HG03060 (cell line): ENCODE measurements at regions not wholly inside any gene's neighbourhood (a gene's known extent, or its start where the extent isn't known, plus 50 kb on each side); places are given as distances from the start of the nearest gene placed in this dataset.

Experiments
- ATAC-seq: cut with Tn5 transposase; IDR thresholded peaks from one replicate; pipeline ENCODE4 v1.9.1; 2021; ENCODE audit warnings: low read depth, moderate number of reproducible peaks; ENCODE audit not compliant: unreplicated experiment

DNA sequence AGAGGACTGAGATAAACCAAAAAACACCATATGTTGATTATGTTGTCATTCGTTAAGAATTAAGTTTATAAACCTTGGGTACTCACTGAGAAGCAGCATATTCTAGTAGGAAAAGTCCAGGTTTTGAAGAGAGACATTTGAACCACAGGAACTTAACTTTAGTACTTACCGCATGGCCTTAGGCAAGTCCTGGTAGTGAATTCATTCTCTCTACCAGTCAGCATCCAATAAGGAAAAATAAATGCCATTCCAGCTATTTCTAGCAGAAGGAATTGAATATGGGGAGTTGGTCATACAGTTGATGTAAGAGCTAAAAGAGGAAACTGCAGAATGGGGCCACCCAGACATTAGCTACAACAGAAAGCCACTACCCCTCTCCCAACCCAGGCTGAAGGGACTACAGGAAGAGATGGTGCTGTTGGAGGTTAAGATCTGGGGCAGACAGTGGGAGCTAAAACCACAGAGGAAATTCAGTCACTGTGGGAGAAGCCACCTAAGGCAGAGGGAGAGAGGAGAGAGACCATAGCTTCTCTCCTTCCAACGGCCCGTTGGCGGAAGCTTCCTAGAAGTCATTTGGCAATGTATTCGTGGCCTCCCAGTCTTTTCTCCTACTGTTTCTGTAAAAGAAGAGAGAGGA is 133.8 kb upstream of the RARB start:
- no peak for ATAC-seq

DNA sequence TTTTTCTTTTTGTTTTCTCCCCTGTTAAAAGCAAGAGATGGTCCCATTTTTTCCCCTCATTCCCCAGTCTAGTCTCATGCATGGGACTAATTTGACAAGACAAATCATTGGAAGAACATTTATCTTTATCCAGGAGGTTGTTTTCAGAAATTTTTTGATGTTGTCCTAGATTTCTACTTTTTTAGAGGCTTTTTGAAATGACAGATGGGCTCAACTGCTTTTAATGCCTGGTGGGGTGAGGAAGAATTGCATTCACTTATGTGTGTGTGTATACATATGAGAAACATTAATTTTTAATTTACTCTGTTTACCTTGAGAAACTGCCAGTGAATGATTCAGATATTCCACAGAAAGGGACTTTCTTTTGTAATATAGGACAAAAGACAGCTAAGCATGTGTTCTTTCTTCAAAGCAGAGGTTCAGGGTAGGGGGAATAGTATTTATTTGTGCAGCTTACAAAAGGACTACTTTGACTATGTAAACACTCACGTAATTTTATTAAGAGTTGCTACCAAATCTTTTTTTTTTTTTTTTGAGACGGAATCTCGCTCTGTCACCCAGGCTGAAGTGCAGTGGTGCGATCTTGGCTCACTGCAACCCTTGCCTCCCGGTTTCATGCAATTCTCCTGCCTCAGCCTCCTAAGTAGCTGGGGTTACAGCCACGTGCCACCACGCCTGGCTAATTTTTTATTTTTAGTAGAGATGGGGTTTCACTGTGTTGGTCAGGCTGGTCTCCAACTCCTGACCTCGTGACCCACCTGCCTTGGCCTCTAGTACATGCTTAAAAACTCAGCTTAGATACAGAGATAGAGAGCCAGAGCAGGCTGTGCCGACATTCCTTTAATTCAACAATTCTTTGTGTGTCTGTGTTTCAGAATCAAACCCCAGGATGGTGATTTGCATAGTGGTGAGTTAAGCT is 130.1 kb upstream of the RARB start:
- ATAC-seq, result no peak

DNA sequence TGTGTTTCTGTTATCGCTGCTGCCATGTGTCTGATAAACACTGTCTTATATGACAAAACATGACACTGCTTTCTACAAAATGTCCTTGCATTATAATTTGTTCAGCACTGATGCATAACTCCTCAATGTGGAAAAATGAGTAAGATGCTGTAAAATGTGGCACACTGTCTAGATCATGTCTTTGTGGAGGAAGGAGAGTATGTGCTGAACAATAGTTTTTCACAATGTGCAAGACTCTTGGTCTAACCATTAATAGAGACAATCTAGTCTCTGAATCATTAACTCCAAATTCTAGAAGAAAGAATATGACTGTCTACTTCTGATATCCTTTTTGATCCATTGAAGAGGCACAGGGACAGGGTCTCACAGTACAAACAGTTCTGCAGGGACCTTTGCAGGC is 127.9 kb upstream of the RARB start:
- ATAC-seq, result no peak

- ATAC-seq, result no peak
Measured at GRCh38 chr3:25304916-25305315, 123.1 kb upstream of the RARB start.

DNA sequence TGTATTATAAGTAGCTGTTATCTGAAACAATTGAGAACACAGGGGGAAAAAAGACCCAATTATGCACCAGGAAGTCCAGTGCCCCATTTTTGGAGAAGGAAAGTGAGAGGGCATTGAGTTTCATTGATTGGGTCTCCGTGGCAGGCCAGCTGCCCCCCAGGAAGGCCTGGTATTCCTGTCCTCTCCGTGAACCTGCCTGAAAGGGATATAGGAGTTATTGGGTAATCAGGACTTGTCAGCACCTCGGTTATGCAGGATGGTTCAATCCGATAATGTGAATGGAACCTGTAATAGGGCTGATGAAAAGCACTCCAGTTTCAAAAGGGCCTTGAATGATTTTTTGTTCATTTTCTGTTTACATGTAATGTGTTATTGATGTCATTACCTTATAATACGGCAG is 122.0 kb upstream of the RARB start:
- ATAC-seq, result no peak

DNA sequence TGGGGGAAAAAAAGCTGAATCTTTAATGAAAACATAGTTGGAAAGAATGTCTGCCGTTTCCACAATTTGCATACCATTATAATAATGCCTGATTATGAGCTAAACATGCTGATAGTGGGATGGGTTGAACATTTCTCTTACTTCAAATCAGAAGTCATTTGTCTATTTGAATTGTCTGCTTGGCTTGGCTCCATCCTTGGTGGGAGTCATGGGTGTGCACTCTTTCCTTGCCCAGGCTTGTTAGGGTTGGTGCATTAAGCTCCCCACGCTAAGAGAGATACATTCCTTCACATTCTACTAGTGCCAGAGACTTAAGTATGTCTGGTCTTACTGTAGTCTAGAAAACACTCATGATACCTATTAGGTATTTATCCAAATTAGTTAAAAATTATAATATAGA is 121.4 kb upstream of the RARB start:
- ATAC-seq, result no peak

DNA sequence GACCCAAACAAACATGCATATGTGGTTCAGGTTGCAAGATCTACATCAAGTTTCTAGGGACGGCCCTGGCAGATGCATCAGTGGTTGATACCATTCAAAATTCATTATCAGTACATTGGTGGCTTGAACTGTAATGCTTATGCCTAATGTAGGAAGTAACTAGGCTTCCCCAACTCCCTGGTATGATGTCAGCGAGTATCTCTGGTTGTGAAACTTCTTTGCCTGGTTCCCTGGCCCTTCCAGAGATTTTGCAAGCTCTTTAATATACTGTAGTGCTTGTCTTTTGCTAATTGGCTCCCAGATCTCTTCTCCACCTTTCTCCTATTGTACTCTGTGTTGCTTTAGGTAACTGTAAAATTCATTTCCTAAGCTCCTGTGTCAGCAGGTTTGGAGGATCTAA is 114.8 kb upstream of the RARB start:
- no peak for ATAC-seq

DNA sequence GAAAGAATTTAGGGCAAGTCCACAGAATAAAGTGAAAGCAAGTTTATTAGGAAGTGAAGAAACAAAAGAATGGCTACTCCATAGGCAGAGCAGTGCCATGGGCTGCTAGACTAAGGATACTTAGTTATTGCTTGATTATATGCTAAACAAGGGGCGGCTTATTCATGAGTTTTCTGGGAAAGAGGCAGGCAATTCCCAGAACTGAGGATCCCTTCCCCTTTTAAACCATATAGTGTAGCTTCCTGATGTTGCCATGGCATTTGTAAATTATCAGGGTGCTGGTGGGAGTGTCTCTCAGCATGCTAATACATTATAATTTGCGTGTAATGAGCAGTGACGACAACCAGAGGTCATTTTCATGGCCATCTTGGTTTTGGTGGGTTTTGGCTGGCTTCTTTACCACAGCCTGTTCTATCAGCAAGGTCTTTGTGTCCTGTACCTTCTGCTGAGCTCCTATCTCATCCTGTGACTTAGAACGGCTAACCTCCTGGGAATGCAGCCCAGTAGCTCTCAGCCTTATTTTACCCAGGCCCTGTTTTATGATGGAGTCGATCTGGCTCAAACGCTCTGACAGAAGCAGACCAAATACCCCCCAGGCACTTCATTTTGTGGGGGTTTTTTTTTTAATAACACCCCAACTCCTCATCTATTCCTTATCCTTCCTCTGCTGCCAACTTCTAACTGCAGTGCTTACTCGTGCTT is 103.0 kb upstream of the RARB start:
- no peak for ATAC-seq

DNA sequence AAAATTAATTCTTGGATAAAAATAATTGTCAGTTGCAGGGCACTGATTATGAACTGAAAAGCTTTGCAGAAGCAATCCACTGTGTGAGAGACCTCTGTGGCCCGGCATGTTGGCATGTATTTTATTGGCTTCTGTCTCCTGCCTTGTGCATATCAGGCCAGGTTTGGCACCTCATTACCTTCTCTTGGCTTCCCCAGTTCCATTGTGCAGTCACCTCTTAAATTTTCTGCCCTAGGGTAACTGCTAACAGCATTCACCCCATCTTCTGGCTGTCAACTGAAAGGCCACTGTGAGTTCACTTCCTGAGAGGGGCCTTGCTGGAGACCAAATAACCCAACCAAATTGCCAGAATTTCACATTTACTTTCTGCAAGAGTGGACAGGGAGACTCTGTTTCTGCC is 92.7 kb upstream of the RARB start:
- ATAC-seq, result no peak

GRCh38 chr3:25338158-25338725 is 89.8 kb upstream of the RARB start:
- no peak for ATAC-seq

GRCh38 chr3:25339225-25339624 is 88.8 kb upstream of the RARB start:
- no peak for ATAC-seq

- ATAC-seq, result no peak
Measured at GRCh38 chr3:25344670-25345069, 83.4 kb upstream of the RARB start.

GRCh38 chr3:25349095-25349494 is 79.0 kb upstream of the RARB start:
- ATAC-seq, result no peak

- ATAC-seq, result no peak
Measured at GRCh38 chr3:25349828-25350724, 78.0 kb upstream of the RARB start.

DNA sequence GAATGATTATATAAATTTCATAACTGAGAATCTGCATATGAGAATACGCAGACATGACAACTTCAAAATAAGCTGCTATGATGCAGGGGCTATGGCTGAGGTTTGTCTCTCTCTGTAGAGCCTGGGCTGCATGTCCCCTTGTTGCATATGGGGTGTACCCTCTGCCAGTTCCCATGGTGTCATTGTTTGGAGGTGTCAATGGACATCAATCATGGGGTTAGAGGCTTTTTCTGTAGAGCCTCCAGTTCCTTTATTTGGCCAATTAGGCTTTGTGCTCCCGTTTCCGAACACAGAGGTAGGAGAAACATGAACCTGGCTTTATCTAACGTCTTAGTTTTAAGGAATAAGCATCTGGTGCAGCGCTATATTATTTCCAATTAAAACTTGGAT is 77.3 kb upstream of the RARB start:
- ATAC-seq, result no peak

DNA sequence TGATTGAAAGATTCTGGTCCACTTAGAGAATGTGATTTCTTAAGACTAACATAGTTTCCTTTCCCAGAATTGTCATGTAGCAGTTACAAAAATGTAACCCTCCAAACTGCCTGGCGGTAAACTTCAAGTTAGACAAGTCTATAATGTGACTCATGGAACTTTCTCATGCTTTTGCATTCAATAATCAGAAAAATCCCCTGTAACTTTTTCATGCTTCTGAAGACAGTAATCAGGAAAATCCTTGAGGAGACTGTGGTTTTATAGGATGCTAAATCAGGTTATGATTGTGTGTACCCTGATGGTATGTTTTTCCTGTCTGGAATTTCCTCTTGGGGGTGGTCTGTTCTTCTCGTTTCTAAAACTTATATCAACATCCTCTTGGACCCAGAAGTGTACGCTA is 74.0 kb upstream of the RARB start:
- ATAC-seq, result no peak

- no peak for ATAC-seq
Measured at GRCh38 chr3:25355034-25355885, 72.8 kb upstream of the RARB start.

DNA sequence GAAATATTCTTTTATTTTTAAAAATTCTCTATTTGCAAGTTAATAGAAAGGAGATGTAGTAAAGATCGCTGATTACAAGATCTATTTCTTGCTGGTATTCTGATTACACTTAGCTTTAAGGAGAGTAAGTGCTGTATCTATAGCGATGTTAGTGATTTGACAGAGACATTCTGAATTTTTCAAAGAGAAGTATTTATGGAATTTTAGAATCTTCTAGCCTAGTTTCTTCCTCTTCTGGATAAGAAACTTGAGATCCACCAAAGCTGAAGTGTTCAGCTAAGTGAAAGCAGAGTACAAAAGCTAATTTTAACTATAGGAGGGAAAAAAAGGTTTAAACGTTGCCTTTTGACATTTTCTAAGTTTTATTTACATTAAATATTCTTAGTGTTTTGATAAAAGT is 72.1 kb upstream of the RARB start:
- no peak for ATAC-seq

DNA sequence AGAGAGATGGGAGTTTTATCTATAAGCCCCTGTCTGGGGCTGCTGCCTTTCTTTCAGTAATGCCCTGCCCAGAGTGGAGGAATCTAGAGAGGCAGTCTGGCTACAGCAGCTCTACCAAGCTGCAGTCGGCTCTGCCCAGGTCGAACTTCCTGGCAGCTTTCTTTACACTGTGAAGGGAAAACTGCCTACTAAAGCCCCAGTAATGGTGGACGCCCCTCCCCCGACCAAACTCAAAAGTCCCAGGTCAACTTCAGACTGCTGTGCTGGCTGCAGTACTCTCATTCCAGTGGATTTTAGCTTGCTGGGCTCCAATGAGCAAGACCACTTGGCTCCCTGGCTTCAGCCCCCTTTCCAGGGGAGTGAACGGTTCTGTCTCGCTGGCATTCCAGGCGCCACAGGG is 65.9 kb upstream of the RARB start:
- no peak for ATAC-seq
